Smooth muscle cell (in vitro differentiated cells): ENCODE measurements at regions not wholly inside any gene's neighbourhood (a gene's known extent, or its start where the extent isn't known, plus 50 kb on each side); places are given as distances from the start of the nearest gene placed in this dataset.

Experiments used
- DNase-seq: peaks from one replicate; lab custom pipeline; 2025; ENCODE audit not compliant: unreplicated experiment; lab: John Stamatoyannopoulos, UW
- H2AFZ ChIP-seq: fragments of 200-600 bp; sonication (generic); 2 replicates; pipeline ENCODE4 v1.6.0; 2016; ENCODE audit warnings: antibody characterized with exemption, low read depth, mild to moderate bottlenecking
- H3F3A ChIP-seq: fragments of 200-600 bp; sonication (generic); 2 replicates; pipeline ENCODE4 v1.6.0; 2017; ENCODE audit warnings: antibody characterized with exemption, low read depth
- H3K27ac ChIP-seq: fragments of 200-600 bp; sonication (generic); 2 replicates; pipeline ENCODE4 v1.5.1; 2016; ENCODE audit warnings: low read depth, mild to moderate bottlenecking
- H3K27me3 ChIP-seq: fragments of 200-600 bp; sonication (generic); 2 replicates; pipeline ENCODE4 v1.6.1; 2016; ENCODE audit warnings: low read depth, mild to moderate bottlenecking
- H3K36me3 ChIP-seq: fragments of 200-600 bp; sonication (generic); 2 replicates; pipeline ENCODE4 v1.5.1; 2016; ENCODE audit warnings: low read depth
- H3K4me1 ChIP-seq: fragments of 200-600 bp; sonication (generic); 2 replicates; pipeline ENCODE4 v1.5.1; 2016; ENCODE audit warnings: low read depth
- H3K4me2 ChIP-seq: fragments of 200-600 bp; sonication (generic); 2 replicates; pipeline ENCODE4 v1.6.0; 2016; ENCODE audit warnings: mild to moderate bottlenecking
- H3K4me3 ChIP-seq: fragments of 200-600 bp; sonication (generic); 2 replicates; pipeline ENCODE4 v1.5.1; 2016; ENCODE audit warnings: mild to moderate bottlenecking
- H3K79me2 ChIP-seq: fragments of 200-600 bp; sonication (generic); 2 replicates; pipeline ENCODE4 v1.6.0; 2016; ENCODE audit warnings: low read depth, mild to moderate bottlenecking
- H3K9ac ChIP-seq: fragments of 200-600 bp; sonication (generic); 2 replicates; pipeline ENCODE4 v1.6.0; 2016; ENCODE audit warnings: low read depth
- H3K9me3 ChIP-seq: fragments of 200-600 bp; sonication (generic); replicated peaks from 2 replicates; pipeline ENCODE4 v1.5.1; 2016; ENCODE audit warnings: low read depth
- H4K20me1 ChIP-seq: fragments of 200-600 bp; sonication (generic); 2 replicates; pipeline ENCODE4 v1.6.0; 2016; ENCODE audit warnings: low read depth
- WGBS: methylation state at CpG from one replicate; pipeline ENCODE4 v1.1.7; 2016; ENCODE audit warnings: low lambda C conversion rate; 5-methylcytosine and 5-hydroxymethylcytosine counted together
- TF ChIP-seq, protein P1 (sequence below): fragments of 200-600 bp; sonication (generic); IDR thresholded peaks from 2 replicates; pipeline ENCODE4 v1.5.1; 2017; ENCODE audit warnings: borderline replicate concordance, mild to moderate bottlenecking, antibody characterized with exemption; ENCODE audit not compliant: insufficient read depth, poor library complexity, severe bottlenecking

DNA sequence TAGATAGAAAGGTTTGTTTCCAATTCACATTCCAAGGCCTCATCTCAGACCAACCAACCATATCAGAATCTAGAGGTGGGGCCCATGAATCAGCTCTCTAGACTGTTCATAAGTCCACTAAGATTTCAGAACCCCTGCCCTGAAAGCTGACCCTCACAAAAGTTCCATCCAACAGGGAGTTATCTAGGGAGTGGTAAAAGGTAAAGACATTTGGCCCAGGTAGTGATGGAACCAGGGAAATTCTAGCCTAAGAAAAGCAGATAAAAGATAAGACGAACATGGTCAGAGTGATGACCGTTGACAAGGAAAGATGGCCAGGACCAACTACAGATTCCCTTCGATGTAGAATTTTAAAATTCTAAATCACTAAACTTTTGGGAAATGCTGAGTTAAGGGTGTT is 198.0 kb upstream of the NEBL start:
- H3K9ac ChIP-seq: no peak overlapping the region
- peaks cover 11% of the 10 kb centered on the region for H3K4me1 ChIP-seq
- DNase-seq: no peak
- no peak overlapping the region for H3K4me2 ChIP-seq
- H3K9me3 ChIP-seq: no peaks in the 10 kb centered on the region
- no peaks in the 10 kb centered on the region for H3K27me3 ChIP-seq
- H3K4me3 ChIP-seq: no peak overlapping the region
- H3K27ac ChIP-seq: no peak overlapping the region
- no peaks in the 10 kb centered on the region for H3K79me2 ChIP-seq
- H3F3A ChIP-seq: no peaks in the 10 kb centered on the region
- TF ChIP-seq, protein P1, sequence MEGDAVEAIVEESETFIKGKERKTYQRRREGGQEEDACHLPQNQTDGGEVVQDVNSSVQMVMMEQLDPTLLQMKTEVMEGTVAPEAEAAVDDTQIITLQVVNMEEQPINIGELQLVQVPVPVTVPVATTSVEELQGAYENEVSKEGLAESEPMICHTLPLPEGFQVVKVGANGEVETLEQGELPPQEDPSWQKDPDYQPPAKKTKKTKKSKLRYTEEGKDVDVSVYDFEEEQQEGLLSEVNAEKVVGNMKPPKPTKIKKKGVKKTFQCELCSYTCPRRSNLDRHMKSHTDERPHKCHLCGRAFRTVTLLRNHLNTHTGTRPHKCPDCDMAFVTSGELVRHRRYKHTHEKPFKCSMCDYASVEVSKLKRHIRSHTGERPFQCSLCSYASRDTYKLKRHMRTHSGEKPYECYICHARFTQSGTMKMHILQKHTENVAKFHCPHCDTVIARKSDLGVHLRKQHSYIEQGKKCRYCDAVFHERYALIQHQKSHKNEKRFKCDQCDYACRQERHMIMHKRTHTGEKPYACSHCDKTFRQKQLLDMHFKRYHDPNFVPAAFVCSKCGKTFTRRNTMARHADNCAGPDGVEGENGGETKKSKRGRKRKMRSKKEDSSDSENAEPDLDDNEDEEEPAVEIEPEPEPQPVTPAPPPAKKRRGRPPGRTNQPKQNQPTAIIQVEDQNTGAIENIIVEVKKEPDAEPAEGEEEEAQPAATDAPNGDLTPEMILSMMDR: no peak
- H3K36me3 ChIP-seq: no peaks in the 10 kb centered on the region
- H2AFZ ChIP-seq: no peak overlapping the region
- no peaks in the 10 kb centered on the region for H4K20me1 ChIP-seq
- WGBS: 91% methylated on average over 3 of the region's 3 CpGs

DNA sequence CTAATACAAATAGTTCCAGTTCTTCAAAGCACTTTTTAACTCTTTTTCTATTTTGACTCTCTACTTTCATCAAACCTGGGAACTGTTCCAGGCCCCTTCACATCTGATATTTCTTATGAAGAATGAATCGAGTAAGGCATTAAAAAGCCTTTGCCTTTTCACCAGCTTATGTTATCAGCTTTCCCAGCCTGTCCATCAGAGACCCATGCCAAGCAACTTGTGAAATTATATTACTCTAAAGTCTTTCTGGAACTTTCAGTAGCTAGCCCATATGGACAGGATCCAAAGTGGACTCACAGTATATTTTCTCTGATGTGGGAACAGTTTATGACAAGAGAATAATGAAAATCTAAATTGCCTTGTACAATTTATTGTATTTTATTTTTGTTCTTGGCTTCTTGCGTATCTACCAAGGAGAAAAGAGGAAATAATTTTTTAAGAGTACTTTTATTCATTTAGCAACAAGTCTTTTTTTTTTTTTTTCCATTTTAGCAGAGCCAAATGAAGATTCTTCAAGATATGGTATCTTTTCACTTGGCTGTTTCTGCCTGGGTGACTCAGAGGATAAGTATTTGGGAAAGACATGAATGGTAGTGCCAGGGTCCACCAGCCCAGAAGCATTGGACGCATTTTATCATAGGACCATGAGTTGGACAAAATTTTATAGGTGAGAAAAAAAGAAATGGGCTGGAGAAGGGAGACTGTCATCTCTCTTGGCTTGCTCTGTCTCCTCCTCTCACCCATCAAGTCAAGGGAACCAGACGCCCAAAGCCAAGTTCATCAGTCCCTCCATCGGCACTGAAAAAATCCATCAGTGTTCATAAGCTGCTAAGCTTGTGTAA is 195.8 kb upstream of the NEBL start:
- H3K4me1 ChIP-seq: no peaks in the 10 kb centered on the region
- DNase-seq: no peak
- no peak overlapping the region for H3K4me2 ChIP-seq
- H2AFZ ChIP-seq: no peak overlapping the region
- no peaks in the 10 kb centered on the region for H3K36me3 ChIP-seq
- no peaks in the 10 kb centered on the region for H3K27me3 ChIP-seq
- no peaks in the 10 kb centered on the region for H4K20me1 ChIP-seq
- 92% methylated on average over 5 of the region's 5 CpGs for WGBS
- H3K79me2 ChIP-seq: no peaks in the 10 kb centered on the region
- no peak overlapping the region for H3K4me3 ChIP-seq
- TF ChIP-seq, protein P1: no peak
- H3K27ac ChIP-seq: no peak overlapping the region
- H3F3A ChIP-seq: no peaks in the 10 kb centered on the region
- no peaks in the 10 kb centered on the region for H3K9me3 ChIP-seq
- H3K9ac ChIP-seq: no peak overlapping the region

DNA sequence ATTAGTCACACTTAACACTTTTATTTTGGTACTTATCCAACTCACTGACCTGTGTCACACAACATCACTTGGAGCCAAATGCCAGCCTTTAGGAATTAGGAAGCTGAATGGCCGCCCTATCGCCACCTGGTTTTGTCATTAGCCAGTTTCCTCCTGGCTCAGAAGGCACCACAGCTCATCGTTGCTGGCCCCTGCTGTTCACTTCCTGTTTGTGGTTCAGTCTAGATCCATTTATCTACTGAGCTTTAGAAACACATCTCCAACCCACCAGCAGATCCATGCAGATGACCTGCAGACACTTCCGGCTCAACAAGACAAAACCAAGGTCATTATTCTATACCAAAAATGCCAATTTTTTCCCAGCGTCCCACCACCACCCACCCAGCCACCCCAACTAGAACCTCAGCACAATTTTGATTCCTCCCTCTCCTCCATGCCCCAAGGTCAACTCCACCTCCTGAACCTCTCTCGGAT is 193.5 kb upstream of the NEBL start:
- H3K9me3 ChIP-seq: no peaks in the 10 kb centered on the region
- TF ChIP-seq, protein P1: no peak

DNA sequence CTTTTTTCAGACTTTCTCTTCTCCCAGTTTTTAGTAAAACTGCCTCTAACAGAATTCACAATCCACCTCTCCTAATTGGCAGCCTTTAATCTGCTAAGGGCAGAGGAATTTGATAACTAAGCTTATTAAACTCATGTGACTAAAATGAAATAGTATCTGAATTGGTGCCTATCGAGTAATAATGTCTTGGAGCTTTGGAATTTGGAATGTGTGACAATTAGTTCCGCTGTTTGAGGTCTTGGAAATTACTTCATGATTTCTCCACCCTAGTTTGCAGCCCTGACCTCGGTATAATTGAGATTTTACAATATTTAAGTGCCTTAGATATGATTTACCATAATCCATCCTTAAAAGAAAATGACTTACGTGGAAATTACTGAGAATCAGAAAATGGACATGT is 190.4 kb upstream of the NEBL start:
- no peaks in the 10 kb centered on the region for H3F3A ChIP-seq
- H3K79me2 ChIP-seq: no peaks in the 10 kb centered on the region
- H3K36me3 ChIP-seq: no peaks in the 10 kb centered on the region
- H3K4me2 ChIP-seq: no peak overlapping the region
- H4K20me1 ChIP-seq: no peaks in the 10 kb centered on the region
- no peak overlapping the region for H3K4me3 ChIP-seq
- DNase-seq: no peak
- H3K4me1 ChIP-seq: no peaks in the 10 kb centered on the region
- no peaks in the 10 kb centered on the region for H3K27me3 ChIP-seq
- WGBS: 96% methylated on average over 4 of the region's 4 CpGs
- TF ChIP-seq, protein P1: no peak
- no peak overlapping the region for H3K9ac ChIP-seq
- H3K9me3 ChIP-seq: no peaks in the 10 kb centered on the region
- H3K27ac ChIP-seq: no peak overlapping the region
- H2AFZ ChIP-seq: no peak overlapping the region

More for the DNA sequence above, 193.5 kb upstream of the NEBL start:
- no peak overlapping the region for H2AFZ ChIP-seq
- H4K20me1 ChIP-seq: no peaks in the 10 kb centered on the region
- WGBS: 81% methylated on average over 6 of the region's 6 CpGs
- H3K79me2 ChIP-seq: no peaks in the 10 kb centered on the region
- DNase-seq: no peak
- no peaks in the 10 kb centered on the region for H3K27me3 ChIP-seq
- no peaks in the 10 kb centered on the region for H3K4me1 ChIP-seq
- no peak overlapping the region for H3K27ac ChIP-seq
- no peaks in the 10 kb centered on the region for H3F3A ChIP-seq
- H3K4me2 ChIP-seq: no peak overlapping the region
- no peak overlapping the region for H3K4me3 ChIP-seq
- H3K9ac ChIP-seq: no peak overlapping the region
- no peaks in the 10 kb centered on the region for H3K36me3 ChIP-seq
